ENCODE measurements at regions not wholly inside any gene's neighbourhood (a gene's known extent, or its start where the extent isn't known, plus 50 kb on each side); places are given as distances from the start of the nearest gene placed in this dataset.

DNA sequence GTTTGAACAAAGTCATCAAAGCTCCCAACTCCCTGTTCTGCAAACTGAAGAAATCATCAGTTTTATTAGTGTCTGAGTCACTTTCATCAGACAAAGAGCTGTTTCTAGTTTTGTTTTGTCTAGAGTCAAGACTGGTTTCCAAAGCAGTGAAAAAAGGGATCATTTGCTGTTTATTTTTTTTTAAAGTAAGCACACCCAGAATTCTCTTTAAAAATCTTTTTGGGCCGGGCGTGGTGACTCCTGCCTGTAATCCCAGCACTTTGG, 972.0 kb upstream of the CELF2 start:
- TF ChIP-seq, protein P1, sequence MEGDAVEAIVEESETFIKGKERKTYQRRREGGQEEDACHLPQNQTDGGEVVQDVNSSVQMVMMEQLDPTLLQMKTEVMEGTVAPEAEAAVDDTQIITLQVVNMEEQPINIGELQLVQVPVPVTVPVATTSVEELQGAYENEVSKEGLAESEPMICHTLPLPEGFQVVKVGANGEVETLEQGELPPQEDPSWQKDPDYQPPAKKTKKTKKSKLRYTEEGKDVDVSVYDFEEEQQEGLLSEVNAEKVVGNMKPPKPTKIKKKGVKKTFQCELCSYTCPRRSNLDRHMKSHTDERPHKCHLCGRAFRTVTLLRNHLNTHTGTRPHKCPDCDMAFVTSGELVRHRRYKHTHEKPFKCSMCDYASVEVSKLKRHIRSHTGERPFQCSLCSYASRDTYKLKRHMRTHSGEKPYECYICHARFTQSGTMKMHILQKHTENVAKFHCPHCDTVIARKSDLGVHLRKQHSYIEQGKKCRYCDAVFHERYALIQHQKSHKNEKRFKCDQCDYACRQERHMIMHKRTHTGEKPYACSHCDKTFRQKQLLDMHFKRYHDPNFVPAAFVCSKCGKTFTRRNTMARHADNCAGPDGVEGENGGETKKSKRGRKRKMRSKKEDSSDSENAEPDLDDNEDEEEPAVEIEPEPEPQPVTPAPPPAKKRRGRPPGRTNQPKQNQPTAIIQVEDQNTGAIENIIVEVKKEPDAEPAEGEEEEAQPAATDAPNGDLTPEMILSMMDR (IDR thresholded peaks at IDR 0.05; ENCODE audit: poor library complexity) = no peak
- no peak for TF ChIP-seq EZH2 (IDR thresholded peaks at IDR 0.05; ENCODE audit: borderline replicate concordance)
